IMR-90 (cell line): ENCODE measurements at regions not wholly inside any gene's neighbourhood (a gene's known extent, or its start where the extent isn't known, plus 50 kb on each side); places are given as distances from the start of the nearest gene placed in this dataset.

ENCODE experiments used
- ATAC-seq: fragments of 200-7000 bp; cut with Tn5 transposase; 2 replicates; pipeline ENCODE4 v1.9.1; 2020; ENCODE audit warnings: low read depth, mild to moderate bottlenecking, moderate library complexity
- BruUV-seq: library from RNA; stranded (reverse); fragments of 400-500 nt; replicated peaks from 2 replicates; lab custom pipeline; 2021; lab: Mats Ljungman, UMichigan
- CTCF ChIA-PET: fragments of 300-600 bp; formaldehyde crosslinking; extraction: SDS; loops from one replicate; lab custom pipeline; 2021; ENCODE audit warnings: antibody characterized with exemption; lab: Yijun Ruan, JAX
- POLR2A ChIA-PET: fragments of 300-600 bp; sonication (Branson Sonifier 250); formaldehyde crosslinking; loops from one replicate; lab custom pipeline; 2022; ENCODE audit warnings: antibody characterized with exemption; ENCODE audit not compliant: unreplicated experiment; lab: Charles Lee
- DNase-seq: peaks from one replicate; pipeline ENCODE4 v3.0.0; 2013
- H2AFZ ChIP-seq: replicated peaks from 2 replicates; pipeline ENCODE3; 2013; ENCODE audit warnings: low read length, mild to moderate bottlenecking; ENCODE audit not compliant: poor library complexity
- H2AK5ac ChIP-seq: 2 replicates; pipeline ENCODE4 v1.6.1; 2013; ENCODE audit warnings: low read depth, low read length, inconsistent platforms
- H2AK9ac ChIP-seq: replicated peaks from 2 replicates; pipeline ENCODE3; 2013; ENCODE audit warnings: mild to moderate bottlenecking, low read depth, low read length, moderate library complexity; ENCODE audit not compliant: poor library complexity
- H2BK120ac ChIP-seq: 2 replicates; pipeline ENCODE4 v1.6.1; 2013; ENCODE audit warnings: low read depth, low read length, inconsistent platforms
- H2BK15ac ChIP-seq: 3 replicates; pipeline ENCODE4 v1.6.1; 2013; ENCODE audit warnings: low read depth, low read length, inconsistent platforms
- H2BK20ac ChIP-seq: 2 replicates; pipeline ENCODE4 v1.6.1; 2013; ENCODE audit warnings: low read depth, mild to moderate bottlenecking, inconsistent platforms, low read length, moderate library complexity
- H2BK5ac ChIP-seq: 2 replicates; pipeline ENCODE4 v1.6.1; 2013; ENCODE audit warnings: mild to moderate bottlenecking, low read depth, low read length, inconsistent platforms; ENCODE audit not compliant: poor library complexity, severe bottlenecking
- H3K14ac ChIP-seq: replicated peaks from 2 replicates; pipeline ENCODE4 v1.6.1; 2013; ENCODE audit warnings: low read depth, low read length, inconsistent platforms
- H3K18ac ChIP-seq: 2 replicates; pipeline ENCODE4 v1.6.1; 2013; ENCODE audit warnings: low read depth, low read length, control low read depth
- H3K23ac ChIP-seq: 2 replicates; pipeline ENCODE4 v1.6.1; 2013; ENCODE audit warnings: low read depth, low read length, inconsistent platforms
- H3K27ac ChIP-seq: 2 replicates; pipeline ENCODE4 v1.5.1; 2013; ENCODE audit warnings: mild to moderate bottlenecking, control low read depth, low read length; ENCODE audit not compliant: insufficient read depth
- H3K27me3 ChIP-seq: 2 replicates; pipeline ENCODE4 v1.6.1; 2013; ENCODE audit warnings: low read length; ENCODE audit not compliant: control insufficient read depth, insufficient read depth
- H3K36me3 ChIP-seq: 2 replicates; pipeline ENCODE4 v1.6.1; 2013; ENCODE audit warnings: low read length, mixed read lengths; ENCODE audit not compliant: control insufficient read depth, insufficient read depth
- H3K4ac ChIP-seq: 2 replicates; pipeline ENCODE4 v1.6.1; 2013; ENCODE audit warnings: low read depth, low read length, inconsistent platforms
- H3K4me1 ChIP-seq: 2 replicates; pipeline ENCODE4 v1.6.1; 2013; ENCODE audit warnings: low read length, mixed read lengths; ENCODE audit not compliant: control insufficient read depth, insufficient read depth
- H3K4me2 ChIP-seq: 2 replicates; pipeline ENCODE4 v1.6.1; 2013; ENCODE audit warnings: low read depth, mild to moderate bottlenecking, control low read depth, low read length, moderate library complexity
- H3K4me3 ChIP-seq: 2 replicates; pipeline ENCODE4 v1.5.1; 2013; ENCODE audit warnings: low read depth, mild to moderate bottlenecking, control low read depth, low read length, moderate library complexity; ENCODE audit not compliant: insufficient read depth
- H3K56ac ChIP-seq: 2 replicates; pipeline ENCODE4 v1.6.1; 2013; ENCODE audit warnings: low read length, inconsistent platforms; ENCODE audit not compliant: insufficient read depth; ENCODE audit errors: extremely low read depth
- H3K79me1 ChIP-seq, 2 experiments: 2 replicates each; pipeline ENCODE4 v1.6.1; 2013; ENCODE audit warnings: low read length in 2 of 2, inconsistent platforms in 1 of 2, low read depth in 1 of 2
- H3K9ac ChIP-seq: 2 replicates; pipeline ENCODE4 v1.6.1; 2013; ENCODE audit warnings: low read depth, low read length, control low read depth
- H3K9me1 ChIP-seq: 2 replicates; pipeline ENCODE4 v1.6.1; 2013; ENCODE audit warnings: low read length, inconsistent platforms; ENCODE audit not compliant: insufficient read depth
- H3K9me3 ChIP-seq: 2 replicates; pipeline ENCODE4 v1.6.1; 2013; ENCODE audit warnings: low read length; ENCODE audit not compliant: control insufficient read depth, insufficient read depth
- H4K20me1 ChIP-seq: 2 replicates; pipeline ENCODE4 v1.6.1; 2013; ENCODE audit warnings: low read length, inconsistent platforms; ENCODE audit not compliant: insufficient read depth
- H4K5ac ChIP-seq: 2 replicates; pipeline ENCODE4 v1.6.1; 2013; ENCODE audit warnings: mild to moderate bottlenecking, low read depth, low read length, control low read depth
- H4K8ac ChIP-seq, 2 experiments: 2 replicates each; pipeline ENCODE4 v1.6.1; 2013; ENCODE audit warnings: low read depth in 2 of 2, low read length in 2 of 2, control low read depth in 1 of 2, inconsistent platforms in 1 of 2
- H4K91ac ChIP-seq: 2 replicates; pipeline ENCODE4 v1.6.1; 2013; ENCODE audit warnings: low read depth, low read length, inconsistent platforms; ENCODE audit not compliant: insufficient read depth
- BHLHE40 ChIP-seq: fragments of 150-350 bp; IDR thresholded peaks from 2 replicates; pipeline ENCODE4 v1.6.1; 2016; ENCODE audit warnings: mild to moderate bottlenecking, low read depth, low read length
- CEBPB ChIP-seq: IDR thresholded peaks from 2 replicates; pipeline ENCODE4 v1.6.1; 2012; ENCODE audit warnings: low read depth, low read length, improper control_type of control experiment
- CHD1 ChIP-seq: IDR thresholded peaks from 2 replicates; pipeline ENCODE4 v1.6.1; 2012; ENCODE audit warnings: low read depth, low read length, improper control_type of control experiment
- ELK1 ChIP-seq: fragments of 150-350 bp; IDR thresholded peaks from 2 replicates; pipeline ENCODE4 v1.6.1; 2016; ENCODE audit warnings: low read depth, mild to moderate bottlenecking, low read length, moderate library complexity, borderline replicate concordance
- FOS ChIP-seq: fragments of 150-350 bp; IDR thresholded peaks from 2 replicates; pipeline ENCODE4 v1.6.1; 2016; ENCODE audit warnings: low read depth, low read length
- MAFK ChIP-seq: IDR thresholded peaks from 2 replicates; pipeline ENCODE4 v1.6.1; 2012; ENCODE audit warnings: low read depth, low read length, improper control_type of control experiment
- MAZ ChIP-seq: IDR thresholded peaks from 2 replicates; pipeline ENCODE4 v1.6.1; 2012; ENCODE audit warnings: low read depth, mild to moderate bottlenecking, low read length, improper control_type of control experiment, moderate library complexity, borderline replicate concordance
- MXI1 ChIP-seq: IDR thresholded peaks from 2 replicates; pipeline ENCODE4 v1.6.1; 2012; ENCODE audit warnings: low read depth, mild to moderate bottlenecking, low read length, moderate library complexity, borderline replicate concordance
- POLR2A ChIP-seq: IDR thresholded peaks from 2 replicates; pipeline ENCODE4 v1.6.1; 2012; ENCODE audit warnings: mild to moderate bottlenecking, low read depth, low read length
- RAD21 ChIP-seq: IDR thresholded peaks from 2 replicates; pipeline ENCODE4 v1.6.1; 2012; ENCODE audit warnings: low read length, improper control_type of control experiment
- RCOR1 ChIP-seq: IDR thresholded peaks from 2 replicates; pipeline ENCODE4 v1.6.1; 2012; ENCODE audit warnings: mild to moderate bottlenecking, low read length, improper control_type of control experiment; ENCODE audit not compliant: insufficient replicate concordance
- SMC3 ChIP-seq: fragments of 150-350 bp; IDR thresholded peaks from 2 replicates; pipeline ENCODE4 v1.6.1; 2016; ENCODE audit warnings: low read depth, mild to moderate bottlenecking, antibody characterized with exemption, low read length, moderate library complexity
- WGBS, 2 experiments: methylation state at CpG; one replicate each; pipeline versions ENCODE4 v1.1.5 to v1.1.7; 2013; ENCODE audit warnings: missing lambda C conversion rate in 2 of 2; ENCODE audit not compliant: insufficient read length in 1 of 2; ENCODE audit errors: extremely low coverage in 2 of 2; 5-methylcytosine and 5-hydroxymethylcytosine counted together
- dilution Hi-C: fragments of 300-500 bp; cut with HindIII; formaldehyde crosslinking; loops from one replicate; pipeline ENCODE4 v1.14.3; 2018; ENCODE audit warnings: low sequenced_read_pairs; ENCODE audit not compliant: unreplicated experiment
- in situ Hi-C: fragments of 300-500 bp; cut with MboI; formaldehyde crosslinking; loops from 3 replicates; pipeline ENCODE4 v1.14.3; 2019; ENCODE audit warnings: low sequenced_read_pairs, inconsistent platforms, mixed read lengths
- intact Hi-C: fragments of 100-400 bp; cut with micrococcal nuclease; formaldehyde crosslinking; loops from 2 replicates; pipeline ENCODE4 v1.10.0; 2022
- TF ChIP-seq, protein P1 (sequence below): conservative IDR thresholded peaks from 2 replicates; pipeline ENCODE4 v1.5.1; 2012; ENCODE audit warnings: mild to moderate bottlenecking, low read depth, low read length, improper control_type of control experiment
- TF ChIP-seq, protein P2 (sequence below): fragments of 150-350 bp; IDR thresholded peaks from 2 replicates; pipeline ENCODE4 v1.6.1; 2017; ENCODE audit warnings: mild to moderate bottlenecking, antibody characterized with exemption, low read length, low read depth

GRCh38 chr2:215755641-215756345 is 257.6 kb downstream of the MREG start:
- Histone ChIP-seq H2AK9ac (no peak overlapping the region), H3K27ac (no peak overlapping the region), H3K23ac (no peak overlapping the region), H3K4ac (no peak overlapping the region), H3K36me3 (no peaks in the 10 kb centered on the region), H3K4me3 (no peak overlapping the region), H3K79me1 (no peaks in the 10 kb centered on the region), H2BK5ac (no peak overlapping the region), H4K91ac (no peak overlapping the region), H4K20me1 (no peaks in the 10 kb centered on the region), H3K14ac (no peak overlapping the region), H4K8ac (no peak overlapping the region), H2BK120ac (no peak overlapping the region), H2AK5ac (no peak overlapping the region), H3K4me1 (peaks cover 7% of the 10 kb centered on the region), H2BK20ac (no peak overlapping the region), H2BK15ac (no peak overlapping the region), H3K9me3 (no peaks in the 10 kb centered on the region), H3K9me1 (peaks cover 10% of the 10 kb centered on the region), H2AFZ (no peak overlapping the region), H4K5ac (no peak overlapping the region), H3K4me2 (no peak overlapping the region), H3K56ac (no peak overlapping the region), H3K18ac (no peak overlapping the region), H3K9ac (no peak overlapping the region), H3K27me3 (no peaks in the 10 kb centered on the region)
- BruUV-seq = no TSS peak
- DNase-seq (no peak), ATAC-seq (no peak)
- in situ Hi-C loops = no loop called here
- dilution Hi-C loops = no loop called here
- WGBS, 2 experiments = 100% methylated on average over 1 of the region's 4 CpGs; no CpG with 5 or more reads in 1 of the 2 experiments
- ChIA-PET POLR2A (no interaction called here), CTCF (no interaction called here)
- intact Hi-C loops = no loop called here
- TF ChIP-seq, protein P1, sequence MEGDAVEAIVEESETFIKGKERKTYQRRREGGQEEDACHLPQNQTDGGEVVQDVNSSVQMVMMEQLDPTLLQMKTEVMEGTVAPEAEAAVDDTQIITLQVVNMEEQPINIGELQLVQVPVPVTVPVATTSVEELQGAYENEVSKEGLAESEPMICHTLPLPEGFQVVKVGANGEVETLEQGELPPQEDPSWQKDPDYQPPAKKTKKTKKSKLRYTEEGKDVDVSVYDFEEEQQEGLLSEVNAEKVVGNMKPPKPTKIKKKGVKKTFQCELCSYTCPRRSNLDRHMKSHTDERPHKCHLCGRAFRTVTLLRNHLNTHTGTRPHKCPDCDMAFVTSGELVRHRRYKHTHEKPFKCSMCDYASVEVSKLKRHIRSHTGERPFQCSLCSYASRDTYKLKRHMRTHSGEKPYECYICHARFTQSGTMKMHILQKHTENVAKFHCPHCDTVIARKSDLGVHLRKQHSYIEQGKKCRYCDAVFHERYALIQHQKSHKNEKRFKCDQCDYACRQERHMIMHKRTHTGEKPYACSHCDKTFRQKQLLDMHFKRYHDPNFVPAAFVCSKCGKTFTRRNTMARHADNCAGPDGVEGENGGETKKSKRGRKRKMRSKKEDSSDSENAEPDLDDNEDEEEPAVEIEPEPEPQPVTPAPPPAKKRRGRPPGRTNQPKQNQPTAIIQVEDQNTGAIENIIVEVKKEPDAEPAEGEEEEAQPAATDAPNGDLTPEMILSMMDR = no peak
- TF ChIP-seq POLR2A (no peak), RCOR1 (no peak), MAZ (no peak), SMC3 (no peak), CEBPB (no peak), RAD21 (no peak), ELK1 (no peak), MXI1 (no peak), FOS (no peak), CHD1 (no peak), MAFK (no peak), BHLHE40 (no peak)
- TF ChIP-seq, protein P2, sequence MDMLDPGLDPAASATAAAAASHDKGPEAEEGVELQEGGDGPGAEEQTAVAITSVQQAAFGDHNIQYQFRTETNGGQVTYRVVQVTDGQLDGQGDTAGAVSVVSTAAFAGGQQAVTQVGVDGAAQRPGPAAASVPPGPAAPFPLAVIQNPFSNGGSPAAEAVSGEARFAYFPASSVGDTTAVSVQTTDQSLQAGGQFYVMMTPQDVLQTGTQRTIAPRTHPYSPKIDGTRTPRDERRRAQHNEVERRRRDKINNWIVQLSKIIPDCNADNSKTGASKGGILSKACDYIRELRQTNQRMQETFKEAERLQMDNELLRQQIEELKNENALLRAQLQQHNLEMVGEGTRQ = no peak
